ENCODE measurements at regions not wholly inside any gene's neighbourhood (a gene's known extent, or its start where the extent isn't known, plus 50 kb on each side); places are given as distances from the start of the nearest gene placed in this dataset.

DNA sequence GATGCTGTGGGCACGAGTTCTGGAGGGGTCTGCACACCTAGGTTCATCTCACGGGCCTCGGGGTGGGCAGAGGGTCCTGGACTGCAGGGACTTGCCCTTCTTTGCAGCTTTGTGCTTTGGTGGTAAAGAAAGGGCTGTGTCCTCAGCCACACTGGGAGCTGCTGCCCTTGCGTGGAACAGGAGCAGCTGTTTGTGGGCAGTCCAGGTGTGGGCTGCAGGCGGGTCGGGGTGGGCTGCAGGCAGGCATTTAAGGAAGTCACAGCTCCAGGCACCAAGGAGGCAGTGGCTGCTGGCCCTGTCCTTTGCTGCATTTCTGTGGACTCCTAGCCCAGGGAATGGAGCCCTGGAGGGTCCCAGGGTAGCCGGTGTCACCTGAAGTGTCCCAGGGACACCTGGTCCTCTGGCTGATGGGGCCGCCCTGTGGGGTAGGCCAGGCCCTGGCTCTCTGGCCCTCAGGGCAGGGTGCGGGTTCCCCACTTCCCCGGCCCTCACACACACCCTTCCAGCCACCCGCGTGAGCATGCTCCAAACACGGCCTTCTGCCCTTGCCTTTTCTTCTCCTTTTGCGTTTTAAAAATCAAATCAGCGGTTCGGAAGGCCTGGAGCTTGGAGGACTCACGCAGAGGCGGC lies 1240.3 kb downstream of the BRD1 start:
- no peak for TF ChIP-seq EZH2phosphoT487 (IDR thresholded peaks at IDR 0.05; ENCODE audit: insufficient read depth, low read depth)
- no peak for TF ChIP-seq EZH2 (IDR thresholded peaks at IDR 0.05; ENCODE audit: insufficient read depth, poor library complexity, severe bottlenecking)
